Kidney (tissue), 13 donors: ENCODE measurements at regions not wholly inside any gene's neighbourhood (a gene's known extent, or its start where the extent isn't known, plus 50 kb on each side); places are given as distances from the start of the nearest gene placed in this dataset.

Experiments used
- DNase-seq, 5 donors: peaks; one replicate each; pipeline ENCODE4 v3.0.0-alpha.2; 2013 to 2020
- FAIRE-seq: peaks from 2 replicates; lab custom pipeline; 2012; peaks lifted over from hg19 to GRCh38; lab: Jason Lieb, UNC
- H3K27ac ChIP-seq, 2 donors: one replicate each; pipeline ENCODE4 v1.7.0; 2013; ENCODE audit warnings: low read depth in 2 of 2, low read length in 2 of 2, inconsistent platforms in 1 of 2
- H3K27me3 ChIP-seq: one replicate; pipeline ENCODE4 v1.7.1; 2013; ENCODE audit warnings: low read length, inconsistent platforms; ENCODE audit not compliant: control insufficient read depth, insufficient read depth
- H3K36me3 ChIP-seq, 3 donors: one replicate each; pipeline versions ENCODE4 v1.7.0 to v1.7.1; 2013; ENCODE audit warnings: low read length in 3 of 3, control low read depth in 1 of 3, inconsistent platforms in 1 of 3; ENCODE audit not compliant: insufficient read depth in 3 of 3, control insufficient read depth in 2 of 3
- H3K4me1 ChIP-seq, 3 donors: one replicate each; pipeline versions ENCODE4 v1.7.0 to v1.7.1; 2013; ENCODE audit warnings: low read length in 3 of 3, inconsistent platforms in 1 of 3, low read depth in 1 of 3; ENCODE audit not compliant: control insufficient read depth in 2 of 3, insufficient read depth in 2 of 3
- H3K4me3 ChIP-seq, 3 donors: one replicate each; pipeline versions ENCODE4 v1.7.0 to v1.8.1; 2013; ENCODE audit warnings: low read length in 3 of 3, control low read depth in 1 of 3, inconsistent platforms in 1 of 3
- H3K9ac ChIP-seq, 3 donors: one replicate each; pipeline versions ENCODE4 v1.7.0 to v1.7.1; 2013; ENCODE audit warnings: low read length in 3 of 3, control low read depth in 1 of 3, inconsistent platforms in 1 of 3
- H3K9me3 ChIP-seq, 3 donors: one replicate each; pipeline versions ENCODE4 v1.7.0 to v1.7.1; 2013; ENCODE audit warnings: low read length in 3 of 3, control low read depth in 1 of 3, inconsistent platforms in 1 of 3; ENCODE audit not compliant: control insufficient read depth in 2 of 3, insufficient read depth in 1 of 3
- intact Hi-C: fragments of 100-400 bp; cut with DNase I; formaldehyde crosslinking; loops from one replicate; pipeline ENCODE4 v1.11.1; 2022
- TF ChIP-seq, protein P1 (sequence below): IDR thresholded peaks from 3 replicates; pipeline ENCODE4 v1.5.1; 2012; ENCODE audit warnings: mild to moderate bottlenecking, moderate library complexity, borderline replicate concordance; ENCODE audit not compliant: insufficient read depth; ENCODE audit errors: extremely low read depth
- donor health status: control.
- donor health status: control.
- donor health status: control.
- donor health status: control.
- donor health status: control.
- donor health status: DM: yes; HTN: yes; CAD: no.
- donor health status: Normal renal cell carcinoma (clear cell type).

DNA sequence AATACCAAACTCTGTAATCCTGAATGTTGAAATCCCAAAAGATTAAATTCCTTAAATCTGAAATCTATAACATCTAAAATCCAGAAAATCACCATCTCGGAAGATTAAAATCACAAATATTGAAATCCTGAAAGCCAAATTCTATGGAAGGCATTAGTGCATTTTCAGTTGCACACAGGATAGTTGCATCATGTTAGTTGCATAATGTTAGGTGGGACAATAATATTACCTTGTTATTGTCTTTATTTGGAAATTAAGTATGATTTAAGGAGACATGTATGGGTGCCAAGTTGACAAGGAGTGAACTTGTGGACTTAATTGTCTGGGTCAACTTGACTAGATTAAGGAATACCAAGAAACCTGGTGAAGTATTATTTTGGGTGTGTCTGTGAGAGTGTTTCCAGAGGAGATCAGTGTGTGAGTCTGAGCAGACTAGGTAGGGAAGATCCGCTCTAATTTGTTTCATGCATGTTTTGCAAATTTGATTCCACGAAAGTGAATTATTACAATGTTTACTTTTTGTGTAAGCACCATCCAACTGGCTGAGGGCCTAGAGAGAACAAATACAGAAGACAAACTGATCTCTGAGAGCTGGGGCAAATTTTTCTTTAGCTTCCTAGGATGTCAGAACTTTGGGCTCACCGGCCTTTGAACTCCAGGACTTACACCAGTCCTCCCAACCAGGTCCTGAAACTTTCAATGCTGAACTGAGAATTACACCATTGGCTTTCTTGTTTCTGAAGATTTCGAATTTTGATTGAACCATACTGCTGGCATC is 545.1 kb upstream of the IRAK1BP1 start:
- Histone ChIP-seq H3K4me3 (no peak overlapping the region), H3K9ac (no peak overlapping the region), H3K4me1 (no peaks in the 10 kb centered on the region), H3K9me3 (no peaks in the 10 kb centered on the region), H3K27ac (no peak overlapping the region), H3K36me3 (no peaks in the 10 kb centered on the region), H3K27me3 (no peaks in the 10 kb centered on the region)
- TF ChIP-seq, protein P1, sequence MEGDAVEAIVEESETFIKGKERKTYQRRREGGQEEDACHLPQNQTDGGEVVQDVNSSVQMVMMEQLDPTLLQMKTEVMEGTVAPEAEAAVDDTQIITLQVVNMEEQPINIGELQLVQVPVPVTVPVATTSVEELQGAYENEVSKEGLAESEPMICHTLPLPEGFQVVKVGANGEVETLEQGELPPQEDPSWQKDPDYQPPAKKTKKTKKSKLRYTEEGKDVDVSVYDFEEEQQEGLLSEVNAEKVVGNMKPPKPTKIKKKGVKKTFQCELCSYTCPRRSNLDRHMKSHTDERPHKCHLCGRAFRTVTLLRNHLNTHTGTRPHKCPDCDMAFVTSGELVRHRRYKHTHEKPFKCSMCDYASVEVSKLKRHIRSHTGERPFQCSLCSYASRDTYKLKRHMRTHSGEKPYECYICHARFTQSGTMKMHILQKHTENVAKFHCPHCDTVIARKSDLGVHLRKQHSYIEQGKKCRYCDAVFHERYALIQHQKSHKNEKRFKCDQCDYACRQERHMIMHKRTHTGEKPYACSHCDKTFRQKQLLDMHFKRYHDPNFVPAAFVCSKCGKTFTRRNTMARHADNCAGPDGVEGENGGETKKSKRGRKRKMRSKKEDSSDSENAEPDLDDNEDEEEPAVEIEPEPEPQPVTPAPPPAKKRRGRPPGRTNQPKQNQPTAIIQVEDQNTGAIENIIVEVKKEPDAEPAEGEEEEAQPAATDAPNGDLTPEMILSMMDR = no peak
- FAIRE-seq (no peak), DNase-seq (no peak)
- intact Hi-C loops = no loop called here

DNA sequence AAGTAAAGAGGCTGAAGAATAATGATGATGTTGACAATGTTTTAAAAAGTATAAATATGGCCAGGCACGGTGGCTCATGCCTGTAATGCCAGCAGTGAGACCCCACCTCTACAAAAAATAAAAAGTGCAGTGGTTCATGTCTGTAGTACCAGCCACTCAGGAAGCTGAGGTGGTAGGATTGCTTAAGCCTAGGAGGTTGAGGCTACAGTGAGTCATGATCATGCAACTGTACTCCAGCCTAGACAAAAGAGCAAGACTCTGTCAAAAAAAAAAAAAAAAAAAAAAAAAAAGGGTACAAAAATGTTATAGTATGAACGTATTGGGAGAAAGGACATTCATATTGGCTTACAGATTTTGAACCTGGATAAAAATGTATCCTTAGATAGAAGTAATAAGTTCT is 543.1 kb upstream of the IRAK1BP1 start:
- no peaks in the 10 kb centered on the region for H3K27me3 ChIP-seq
- TF ChIP-seq, protein P1 = no peak
- H3K9ac ChIP-seq = no peak overlapping the region
- H3K36me3 ChIP-seq = no peaks in the 10 kb centered on the region
- no peak for FAIRE-seq
- no peak overlapping the region for H3K4me3 ChIP-seq
- no peak for DNase-seq
- H3K9me3 ChIP-seq = no peaks in the 10 kb centered on the region
- no peaks in the 10 kb centered on the region for H3K4me1 ChIP-seq
- no peak overlapping the region for H3K27ac ChIP-seq
- intact Hi-C loops = no loop called here

- Histone ChIP-seq H3K4me1 (no peaks in the 10 kb centered on the region), H3K9ac (no peak overlapping the region), H3K9me3 (no peaks in the 10 kb centered on the region), H3K36me3 (no peaks in the 10 kb centered on the region), H3K27me3 (no peaks in the 10 kb centered on the region), H3K27ac (no peak overlapping the region), H3K4me3 (no peak overlapping the region)
- FAIRE-seq (no peak), DNase-seq (no peak)
- intact Hi-C loops = no loop called here
- TF ChIP-seq, protein P1 = no peak
These were observed 526.6 kb upstream of the IRAK1BP1 start for GRCh38 chr6:78340755-78341154.
